ENCODE measurements at regions not wholly inside any gene's neighbourhood (a gene's known extent, or its start where the extent isn't known, plus 50 kb on each side); places are given as distances from the start of the nearest gene placed in this dataset.

GRCh38 chr4:97386969-97387368, 756.3 kb downstream of the STPG2 start:
- TF ChIP-seq CTCF (conservative IDR thresholded peaks at IDR 0.05; ENCODE audit: low read depth, low read length) = no peak
- no peak overlapping the region for H3K4me3 ChIP-seq (ENCODE audit: low read depth, low read length)
- DNase-seq (ENCODE audit: low read depth) = no peak

GRCh38 chr4:97394653-97395052, 748.6 kb downstream of the STPG2 start:
- no peak for DNase-seq (ENCODE audit: low read depth)
- no peak overlapping the region for H3K4me3 ChIP-seq (ENCODE audit: low read depth, low read length)
- no peak for TF ChIP-seq CTCF (conservative IDR thresholded peaks at IDR 0.05; ENCODE audit: low read depth, low read length)

DNA sequence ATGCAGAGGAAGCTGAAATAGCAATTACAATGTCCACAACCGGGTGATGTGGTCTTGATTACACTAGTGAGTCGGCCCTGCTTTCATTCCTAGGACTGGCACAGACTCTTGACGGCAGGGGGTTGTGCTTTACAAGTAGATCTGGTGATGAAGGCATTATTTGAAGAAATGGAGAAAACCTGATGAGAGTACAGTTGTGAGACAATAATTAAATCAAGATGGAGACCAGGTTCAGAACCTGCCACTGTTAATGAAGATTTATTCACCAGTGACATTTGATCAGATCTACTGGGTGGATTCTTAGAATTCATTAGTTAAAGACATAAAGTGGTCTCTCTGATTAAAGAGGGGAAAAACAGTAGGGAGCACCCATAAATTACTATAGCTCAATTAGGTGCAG, 747.2 kb downstream of the STPG2 start:
- no peak overlapping the region for H3K4me3 ChIP-seq (ENCODE audit: low read depth, low read length)
- DNase-seq (ENCODE audit: low read depth) = no peak
- no peak for TF ChIP-seq CTCF (conservative IDR thresholded peaks at IDR 0.05; ENCODE audit: low read depth, low read length)

DNA sequence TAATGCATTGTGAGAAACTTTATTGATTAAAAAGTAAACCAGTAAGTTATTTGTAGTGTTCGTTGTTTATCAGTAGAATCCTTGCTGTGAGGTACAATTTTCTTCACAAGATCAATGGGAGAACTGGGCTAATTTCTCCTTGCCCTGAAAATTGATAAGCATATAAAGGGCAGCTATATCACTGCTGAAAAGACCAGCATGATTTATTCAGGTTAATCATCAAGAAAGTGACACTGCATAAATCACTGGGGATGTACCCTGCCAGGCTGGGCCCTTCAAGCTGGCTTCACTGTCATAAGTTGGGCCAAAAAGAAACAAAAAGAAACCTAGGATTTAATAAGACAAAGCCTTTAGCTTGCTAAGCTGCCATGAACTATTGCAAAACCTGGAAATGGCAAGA, 746.7 kb downstream of the STPG2 start:
- H3K4me3 ChIP-seq (ENCODE audit: low read depth, low read length) = no peak overlapping the region
- TF ChIP-seq CTCF (conservative IDR thresholded peaks at IDR 0.05; ENCODE audit: low read depth, low read length) = no peak
- DNase-seq (ENCODE audit: low read depth) = no peak

DNA sequence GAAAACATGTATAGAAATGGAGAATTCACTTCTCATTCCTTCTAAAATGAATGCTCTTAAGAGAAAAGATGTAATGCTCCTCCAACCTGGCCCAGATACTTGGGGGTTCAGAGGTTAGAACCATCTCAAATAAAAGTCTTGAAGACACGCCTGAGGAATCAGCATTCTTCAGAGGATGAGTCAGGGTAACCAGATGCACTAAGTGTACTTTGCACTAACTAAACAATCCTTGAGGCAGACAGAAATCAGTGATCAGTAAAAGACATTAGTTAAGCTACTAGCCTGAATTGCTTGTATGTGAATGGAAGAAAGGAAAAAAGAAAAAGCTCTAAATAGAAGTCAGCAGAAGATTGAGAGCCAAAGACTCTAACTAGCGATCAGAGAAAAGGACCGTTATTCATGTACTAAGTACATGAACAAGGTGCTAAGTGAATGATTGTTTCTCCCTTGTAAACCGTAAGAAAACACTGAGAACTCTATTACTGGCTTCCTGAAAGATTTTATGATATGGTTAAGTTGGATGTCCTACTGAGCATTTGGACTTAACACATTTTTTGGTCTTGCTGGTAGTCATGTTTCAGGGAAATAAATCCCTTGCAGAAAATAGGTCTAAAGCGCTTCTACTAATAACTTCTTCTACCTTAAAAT, 738.3 kb downstream of the STPG2 start:
- DNase-seq (ENCODE audit: low read depth) = peak; percentile 90
- no peak overlapping the region for H3K4me3 ChIP-seq (ENCODE audit: low read depth, low read length)
- no peak for TF ChIP-seq CTCF (conservative IDR thresholded peaks at IDR 0.05; ENCODE audit: low read depth, low read length)

DNA sequence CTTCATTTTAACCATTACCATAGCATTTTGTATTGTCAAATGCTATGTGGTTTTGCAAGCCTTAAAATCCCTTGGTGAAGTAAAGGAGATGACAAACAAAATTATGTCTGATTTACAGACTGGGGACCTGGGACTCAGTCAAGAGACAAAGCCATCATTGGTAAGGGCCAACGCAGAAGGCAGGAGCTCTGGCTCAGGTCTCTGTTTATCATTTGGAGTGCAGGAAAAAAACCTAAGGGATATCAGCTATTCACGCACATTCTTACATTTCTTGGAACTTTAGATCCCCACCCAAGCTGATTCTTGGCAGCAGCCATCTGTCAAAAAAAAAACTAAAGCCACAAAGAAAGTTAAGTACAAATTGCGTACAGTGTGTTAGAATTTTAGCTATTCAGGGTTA, 731.9 kb downstream of the STPG2 start:
- TF ChIP-seq CTCF (conservative IDR thresholded peaks at IDR 0.05; ENCODE audit: low read depth, low read length) = no peak
- no peak overlapping the region for H3K4me3 ChIP-seq (ENCODE audit: low read depth, low read length)
- no peak for DNase-seq (ENCODE audit: low read depth)

DNA sequence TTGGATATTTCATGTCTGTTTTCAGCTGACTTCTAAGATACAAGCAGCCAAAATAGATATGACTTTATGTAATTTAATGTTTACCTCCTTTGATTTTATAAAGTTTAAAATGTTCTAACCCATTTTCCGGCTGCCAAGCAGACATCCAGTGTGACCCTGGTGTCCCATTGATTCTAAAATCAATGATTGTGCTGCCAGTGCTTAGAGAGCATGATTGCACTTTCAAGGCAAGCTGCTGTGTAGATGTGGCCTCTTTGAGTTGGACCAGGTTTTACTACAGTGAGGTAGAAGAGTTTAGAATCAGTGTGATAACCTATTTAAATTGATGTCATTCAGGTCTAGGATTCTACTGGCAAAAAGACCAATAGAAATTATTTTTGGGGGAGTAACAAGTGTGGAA, 730.9 kb downstream of the STPG2 start:
- no peak overlapping the region for H3K4me3 ChIP-seq (ENCODE audit: low read depth, low read length)
- TF ChIP-seq CTCF (conservative IDR thresholded peaks at IDR 0.05; ENCODE audit: low read depth, low read length) = no peak
- DNase-seq (ENCODE audit: low read depth) = no peak
